ENCODE measurements at regions not wholly inside any gene's neighbourhood (a gene's known extent, or its start where the extent isn't known, plus 50 kb on each side); places are given as distances from the start of the nearest gene placed in this dataset.

DNA sequence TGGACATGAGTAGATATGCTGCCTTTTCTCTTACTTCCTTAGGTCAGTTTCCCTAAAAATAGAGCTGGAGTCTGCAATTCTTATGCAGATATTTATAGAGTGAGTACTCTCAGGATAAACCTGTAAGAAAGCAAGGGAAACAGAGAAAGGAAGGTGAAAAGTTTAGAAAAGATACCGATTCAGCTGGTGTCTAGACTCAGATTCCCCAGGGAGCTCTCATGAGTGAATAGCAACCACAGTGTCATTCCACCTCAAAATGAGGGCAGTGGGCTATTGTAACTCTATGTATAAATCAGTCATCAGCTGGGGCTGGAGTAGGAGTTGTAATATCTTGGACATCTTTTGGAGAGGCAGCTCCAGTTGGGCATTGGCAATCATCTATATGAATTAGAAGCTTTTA, 1485.1 kb upstream of the TMEFF2 start (continued):
- TF ChIP-seq ATF6 (CRISPR knock-in tag; IDR thresholded peaks at IDR 0.05) (no peak), AFF4 (CRISPR knock-in tag; IDR thresholded peaks at IDR 0.05; ENCODE audit: borderline replicate concordance) (no peak)

DNA sequence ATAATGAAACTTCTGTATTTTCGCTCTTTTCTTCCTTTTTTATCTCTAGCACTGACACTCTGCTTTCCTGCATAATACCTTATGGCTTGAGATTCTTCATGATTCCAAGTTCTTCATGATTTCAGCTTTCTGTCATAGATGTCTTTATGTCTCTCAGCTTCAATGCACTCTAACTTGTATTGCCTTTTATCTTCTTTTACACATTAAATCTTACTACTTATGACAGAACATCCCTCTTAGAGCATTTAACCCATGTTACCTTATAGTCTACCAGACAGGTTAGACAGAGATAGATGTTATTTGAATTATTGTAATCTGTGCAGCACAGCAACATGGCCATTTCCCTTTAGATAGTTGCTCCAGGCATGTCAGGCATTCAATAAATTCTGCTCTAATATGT, 1475.7 kb upstream of the TMEFF2 start:
- ChIA-PET POLR2A (no interaction called here), CTCF (no interaction called here)
- ATAC-seq (no peak), DNase-seq (ENCODE audit: low spot score) (no peak)
- TF ChIP-seq USF2 (CRISPR knock-in tag; IDR thresholded peaks at IDR 0.05): no peak
- no peak for TF ChIP-seq PREB (CRISPR knock-in tag; IDR thresholded peaks at IDR 0.05; ENCODE audit: borderline replicate concordance)
- TF ChIP-seq CREM (CRISPR knock-in tag; IDR thresholded peaks at IDR 0.05): no peak
- TF ChIP-seq GTF2I (CRISPR knock-in tag; conservative IDR thresholded peaks at IDR 0.05): no peak
- no peak for TF ChIP-seq NR2C2 (CRISPR knock-in tag; IDR thresholded peaks at IDR 0.05)
- no peak for TF ChIP-seq OVOL2 (CRISPR knock-in tag; IDR thresholded peaks at IDR 0.05; ENCODE audit: borderline replicate concordance)
- TF ChIP-seq GRHL2 (CRISPR knock-in tag; IDR thresholded peaks at IDR 0.05; ENCODE audit: insufficient replicate concordance, severe bottlenecking): no peak
- TF ChIP-seq ZNF512 (CRISPR knock-in tag; IDR thresholded peaks at IDR 0.05; ENCODE audit: borderline replicate concordance): no peak
- no peak overlapping the region for H3K4me3 Mint-ChIP-seq
- H3K27ac Mint-ChIP-seq: no peak overlapping the region
- H3K27me3 Mint-ChIP-seq (ENCODE audit: low read depth): no peaks in the 10 kb centered on the region
- H3K4me1 Mint-ChIP-seq: no peaks in the 10 kb centered on the region
- no peaks in the 10 kb centered on the region for H3K36me3 Mint-ChIP-seq
- H3K9me3 Mint-ChIP-seq: peaks cover 4% of the 10 kb centered on the region

DNA sequence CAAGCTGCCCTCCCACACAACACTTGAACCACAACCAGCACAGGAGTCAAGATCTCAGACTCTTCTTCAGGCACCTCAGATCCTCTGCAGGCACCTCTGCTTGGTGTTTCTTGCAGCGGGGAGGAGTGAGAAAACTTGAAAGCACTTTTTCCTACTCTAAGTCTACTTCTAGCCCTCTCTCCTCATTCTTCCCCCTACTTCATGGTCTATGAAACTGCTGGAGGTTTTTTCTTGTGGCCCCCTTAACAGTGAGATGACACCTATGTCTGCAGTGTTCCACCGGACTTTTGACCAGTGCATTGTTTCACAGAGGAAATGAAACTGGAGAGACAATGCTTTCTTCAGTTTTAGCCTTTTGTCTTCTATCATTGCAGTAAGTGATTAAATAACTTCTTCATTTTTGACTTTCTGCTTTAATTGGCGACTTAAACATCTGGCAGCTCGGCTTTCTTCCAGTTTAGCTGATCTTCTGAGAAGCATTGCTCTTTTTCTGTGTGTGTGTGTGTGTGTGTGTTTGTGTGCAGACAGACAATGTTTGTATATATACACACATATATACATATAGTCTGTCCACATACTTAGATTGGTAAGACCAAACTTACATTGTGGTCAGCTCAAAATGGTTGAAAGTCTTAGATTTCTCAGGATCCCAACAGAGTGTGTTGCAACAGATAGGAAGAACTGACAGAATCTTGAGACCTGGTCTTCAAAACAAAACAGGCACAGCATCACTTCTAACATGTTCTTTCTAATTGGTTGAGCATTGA, 1474.0 kb upstream of the TMEFF2 start:
- no peak for ATAC-seq
- POLR2A ChIA-PET: no interaction called here
- TF ChIP-seq, protein P1, sequence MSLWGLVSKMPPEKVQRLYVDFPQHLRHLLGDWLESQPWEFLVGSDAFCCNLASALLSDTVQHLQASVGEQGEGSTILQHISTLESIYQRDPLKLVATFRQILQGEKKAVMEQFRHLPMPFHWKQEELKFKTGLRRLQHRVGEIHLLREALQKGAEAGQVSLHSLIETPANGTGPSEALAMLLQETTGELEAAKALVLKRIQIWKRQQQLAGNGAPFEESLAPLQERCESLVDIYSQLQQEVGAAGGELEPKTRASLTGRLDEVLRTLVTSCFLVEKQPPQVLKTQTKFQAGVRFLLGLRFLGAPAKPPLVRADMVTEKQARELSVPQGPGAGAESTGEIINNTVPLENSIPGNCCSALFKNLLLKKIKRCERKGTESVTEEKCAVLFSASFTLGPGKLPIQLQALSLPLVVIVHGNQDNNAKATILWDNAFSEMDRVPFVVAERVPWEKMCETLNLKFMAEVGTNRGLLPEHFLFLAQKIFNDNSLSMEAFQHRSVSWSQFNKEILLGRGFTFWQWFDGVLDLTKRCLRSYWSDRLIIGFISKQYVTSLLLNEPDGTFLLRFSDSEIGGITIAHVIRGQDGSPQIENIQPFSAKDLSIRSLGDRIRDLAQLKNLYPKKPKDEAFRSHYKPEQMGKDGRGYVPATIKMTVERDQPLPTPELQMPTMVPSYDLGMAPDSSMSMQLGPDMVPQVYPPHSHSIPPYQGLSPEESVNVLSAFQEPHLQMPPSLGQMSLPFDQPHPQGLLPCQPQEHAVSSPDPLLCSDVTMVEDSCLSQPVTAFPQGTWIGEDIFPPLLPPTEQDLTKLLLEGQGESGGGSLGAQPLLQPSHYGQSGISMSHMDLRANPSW (CRISPR knock-in tag; conservative IDR thresholded peaks at IDR 0.05; ENCODE audit: low read depth): no peak
- TF ChIP-seq, protein P2, sequence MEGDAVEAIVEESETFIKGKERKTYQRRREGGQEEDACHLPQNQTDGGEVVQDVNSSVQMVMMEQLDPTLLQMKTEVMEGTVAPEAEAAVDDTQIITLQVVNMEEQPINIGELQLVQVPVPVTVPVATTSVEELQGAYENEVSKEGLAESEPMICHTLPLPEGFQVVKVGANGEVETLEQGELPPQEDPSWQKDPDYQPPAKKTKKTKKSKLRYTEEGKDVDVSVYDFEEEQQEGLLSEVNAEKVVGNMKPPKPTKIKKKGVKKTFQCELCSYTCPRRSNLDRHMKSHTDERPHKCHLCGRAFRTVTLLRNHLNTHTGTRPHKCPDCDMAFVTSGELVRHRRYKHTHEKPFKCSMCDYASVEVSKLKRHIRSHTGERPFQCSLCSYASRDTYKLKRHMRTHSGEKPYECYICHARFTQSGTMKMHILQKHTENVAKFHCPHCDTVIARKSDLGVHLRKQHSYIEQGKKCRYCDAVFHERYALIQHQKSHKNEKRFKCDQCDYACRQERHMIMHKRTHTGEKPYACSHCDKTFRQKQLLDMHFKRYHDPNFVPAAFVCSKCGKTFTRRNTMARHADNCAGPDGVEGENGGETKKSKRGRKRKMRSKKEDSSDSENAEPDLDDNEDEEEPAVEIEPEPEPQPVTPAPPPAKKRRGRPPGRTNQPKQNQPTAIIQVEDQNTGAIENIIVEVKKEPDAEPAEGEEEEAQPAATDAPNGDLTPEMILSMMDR (IDR thresholded peaks at IDR 0.05): no peak
- TF ChIP-seq E2F5 (CRISPR knock-in tag; IDR thresholded peaks at IDR 0.05): no peak
- TF ChIP-seq NFE2L1 (CRISPR knock-in tag; IDR thresholded peaks at IDR 0.05): no peak
- no peak for TF ChIP-seq CDX4 (CRISPR knock-in tag; IDR thresholded peaks at IDR 0.05; ENCODE audit: borderline replicate concordance)
- no peak for TF ChIP-seq RELA (CRISPR knock-in tag; IDR thresholded peaks at IDR 0.05; ENCODE audit: borderline replicate concordance)

More for the DNA sequence above, 1474.0 kb upstream of the TMEFF2 start:
- CTCF ChIA-PET: no interaction called here
- Mint-ChIP-seq H3K4me1 (no peaks in the 10 kb centered on the region), H3K36me3 (no peaks in the 10 kb centered on the region), H3K4me3 (no peak overlapping the region), H3K27ac (no peak overlapping the region), H3K27me3 (ENCODE audit: low read depth) (no peaks in the 10 kb centered on the region), H3K9me3 (peaks cover 4% of the 10 kb centered on the region)
- no peak for DNase-seq (ENCODE audit: low spot score)

Measured in WTC11 (cell line).